ELF-1 (cell line): ENCODE measurements at regions not wholly inside any gene's neighbourhood (a gene's known extent, or its start where the extent isn't known, plus 50 kb on each side); places are given as distances from the start of the nearest gene placed in this dataset.
"Not testable (repeated sequence)": the region's sequence is repeated elsewhere in the genome, so short reads cannot be mapped to it uniquely, and the experiment has no call there.

Experiments
- DNase-seq: peaks from one replicate; pipeline ENCODE4 v3.0.0-alpha.2; 2016; ENCODE audit warnings: low read depth, low spot score

- no peak for DNase-seq
Observed at GRCh38 chr6:6479785-6480184, 108.7 kb upstream of the LY86 start.

- DNase-seq: no peak
Observed at GRCh38 chr6:6482256-6482655, 106.3 kb upstream of the LY86 start.

- no peak for DNase-seq
Observed at GRCh38 chr6:6483168-6483567, 105.4 kb upstream of the LY86 start.

- no peak for DNase-seq
Observed at GRCh38 chr6:6483733-6484132, 104.8 kb upstream of the LY86 start.

GRCh38 chr6:6484681-6485080, 103.8 kb upstream of the LY86 start:
- no peak for DNase-seq

GRCh38 chr6:6486595-6486994, 101.9 kb upstream of the LY86 start:
- no peak for DNase-seq

GRCh38 chr6:6491761-6492160, 96.8 kb upstream of the LY86 start:
- no peak for DNase-seq

GRCh38 chr6:6492675-6493074, 95.8 kb upstream of the LY86 start:
- DNase-seq: no peak

GRCh38 chr6:6494139-6494538, 94.4 kb upstream of the LY86 start:
- not testable (repeated sequence) for DNase-seq

GRCh38 chr6:6494677-6495076, 93.8 kb upstream of the LY86 start:
- peak; percentile 55 for DNase-seq

GRCh38 chr6:6495851-6496250, 92.7 kb upstream of the LY86 start:
- no peak for DNase-seq

- DNase-seq: no peak
Observed at GRCh38 chr6:6497541-6497940, 91.0 kb upstream of the LY86 start.

GRCh38 chr6:6497976-6498375, 90.5 kb upstream of the LY86 start:
- peak; percentile 5 for DNase-seq

GRCh38 chr6:6503191-6503590, 85.3 kb upstream of the LY86 start:
- DNase-seq: no peak

- DNase-seq: no peak
Observed at GRCh38 chr6:6505111-6505510, 83.4 kb upstream of the LY86 start.

- DNase-seq: no peak
Observed at GRCh38 chr6:6508643-6509042, 79.9 kb upstream of the LY86 start.

- no peak for DNase-seq
Observed at GRCh38 chr6:6509284-6509683, 79.2 kb upstream of the LY86 start.

GRCh38 chr6:6512711-6513110, 75.8 kb upstream of the LY86 start:
- DNase-seq: no peak

GRCh38 chr6:6515691-6516607, 72.6 kb upstream of the LY86 start:
- DNase-seq: no peak

GRCh38 chr6:6516666-6517458, 71.7 kb upstream of the LY86 start:
- no peak for DNase-seq

- DNase-seq: no peak
Observed at GRCh38 chr6:6518631-6519427, 69.7 kb upstream of the LY86 start.

GRCh38 chr6:6521961-6522482, 66.5 kb upstream of the LY86 start:
- DNase-seq: no peak
